H1 (cell line): ENCODE measurements at regions not wholly inside any gene's neighbourhood (a gene's known extent, or its start where the extent isn't known, plus 50 kb on each side); places are given as distances from the start of the nearest gene placed in this dataset.

Source experiments
- CTCF ChIA-PET: fragments of 300-600 bp; sonication (Branson Sonifier 250); formaldehyde crosslinking; loops from one replicate; lab custom pipeline; 2021; ENCODE audit not compliant: partially characterized antibody; lab: Charles Lee
- POLR2A ChIA-PET: fragments of 300-600 bp; sonication (Branson Sonifier 250); formaldehyde crosslinking; loops from one replicate; lab custom pipeline; 2021; ENCODE audit warnings: inconsistent platforms; ENCODE audit not compliant: partially characterized antibody; lab: Charles Lee
- DNase-seq, 2 experiments: peaks; one replicate each; pipeline versions ENCODE4 v3.0.0 to v3.0.0-alpha.2; 2010 to 2022; ENCODE audit warnings: low spot score in 2 of 2, low read depth in 1 of 2, mixed read lengths in 1 of 2
- FAIRE-seq: peaks from 2 replicates; lab custom pipeline; 2011; peaks lifted over from hg19 to GRCh38; lab: Jason Lieb, UNC
- H2AFZ ChIP-seq: 2 replicates; pipeline ENCODE4 v1.8.1; 2012; ENCODE audit warnings: low read length, inconsistent platforms
- H2AK5ac ChIP-seq: 2 replicates; pipeline ENCODE4 v1.6.1; 2013; ENCODE audit warnings: low read depth, low read length
- H2BK120ac ChIP-seq: replicated peaks from 2 replicates; pipeline ENCODE3; 2013; ENCODE audit warnings: low read depth, low read length, inconsistent platforms
- H2BK12ac ChIP-seq: 2 replicates; pipeline ENCODE4 v1.6.1; 2013; ENCODE audit warnings: low read depth, low read length
- H2BK15ac ChIP-seq: 2 replicates; pipeline ENCODE4 v1.6.1; 2013; ENCODE audit warnings: low read length
- H2BK20ac ChIP-seq: 2 replicates; pipeline ENCODE4 v1.6.1; 2013; ENCODE audit warnings: low read length
- H2BK5ac ChIP-seq: 2 replicates; pipeline ENCODE4 v1.6.1; 2013; ENCODE audit warnings: low read depth, low read length
- H3K14ac ChIP-seq: 2 replicates; pipeline ENCODE4 v1.6.1; 2013; ENCODE audit warnings: inconsistent platforms; ENCODE audit not compliant: insufficient read length
- H3K18ac ChIP-seq: 2 replicates; pipeline ENCODE4 v1.6.1; 2013; ENCODE audit warnings: low read length; ENCODE audit errors: extremely low read depth
- H3K23ac ChIP-seq: 2 replicates; pipeline ENCODE4 v1.6.1; 2013; ENCODE audit warnings: inconsistent platforms; ENCODE audit not compliant: insufficient read length
- H3K23me2 ChIP-seq: 2 replicates; pipeline ENCODE4 v1.6.1; 2013; ENCODE audit warnings: low read depth, low read length
- H3K27ac ChIP-seq: 2 replicates; pipeline ENCODE4 v1.6.1; 2011; ENCODE audit warnings: low read depth, low read length, inconsistent platforms
- H3K27me3 ChIP-seq, 4 experiments: replicated peaks in 1 of 4; 1 replicate in 1 of 4; 2 replicates in 3 of 4; pipeline versions ENCODE4 v1.6.1 to v1.8.1; 2011 to 2013; ENCODE audit warnings: low read length in 3 of 4, mild to moderate bottlenecking in 3 of 4, inconsistent platforms in 2 of 4, mixed read lengths in 2 of 4, moderate library complexity in 1 of 4; ENCODE audit not compliant: control insufficient read depth in 3 of 4, insufficient read depth in 3 of 4; ENCODE audit errors: extremely low read depth in 1 of 4
- H3K36me3 ChIP-seq, 4 experiments: 2 replicates each; pipeline versions ENCODE4 v1.6.1 to v1.8.1; 2011 to 2013; ENCODE audit warnings: mild to moderate bottlenecking in 4 of 4, low read length in 3 of 4, moderate library complexity in 2 of 4, control low read depth in 1 of 4, inconsistent platforms in 1 of 4; ENCODE audit not compliant: insufficient read depth in 4 of 4, control insufficient read depth in 2 of 4
- H3K4ac ChIP-seq: replicated peaks from 2 replicates; pipeline ENCODE3; 2013; ENCODE audit warnings: low read length, low read depth, mixed read lengths, inconsistent platforms; ENCODE audit not compliant: insufficient read length
- H3K4me1 ChIP-seq, 4 experiments: replicated peaks in 1 of 4; 1 replicate in 1 of 4; 2 replicates in 3 of 4; pipeline versions ENCODE4 v1.6.1 to v1.8.1; 2011 to 2013; ENCODE audit warnings: low read length in 3 of 4, inconsistent platforms in 2 of 4, mixed read lengths in 1 of 4; ENCODE audit not compliant: insufficient read depth in 4 of 4, control insufficient read depth in 3 of 4
- H3K4me2 ChIP-seq, 2 experiments: 2 replicates each; pipeline versions ENCODE4 v1.6.1 to v1.8.1; 2011 to 2013; ENCODE audit warnings: low read depth in 2 of 2, low read length in 2 of 2, control low read depth in 1 of 2, inconsistent platforms in 1 of 2, mild to moderate bottlenecking in 1 of 2; ENCODE audit not compliant: insufficient read depth in 1 of 2
- H3K4me3 ChIP-seq, 4 experiments: fragments of 200-600, 300-600 bp in 1 of 4; sonication (generic), shearing (Covaris generic), sonication (Bioruptor Twin) in 1 of 4; 2 replicates each; pipeline versions ENCODE4 v1.5.1 to v1.8.1; 2011 to 2016; ENCODE audit warnings: low read length in 4 of 4, low read depth in 3 of 4, control low read depth in 2 of 4, inconsistent platforms in 2 of 4, mild to moderate bottlenecking in 2 of 4, mixed read lengths in 1 of 4, moderate library complexity in 1 of 4; ENCODE audit not compliant: insufficient read depth in 2 of 4; ENCODE audit errors: extremely low read depth in 1 of 4
- H3K56ac ChIP-seq: replicated peaks from 2 replicates; pipeline ENCODE3; 2013; ENCODE audit warnings: low read depth, mild to moderate bottlenecking, mixed read lengths, low read length, inconsistent platforms; ENCODE audit not compliant: insufficient read length
- H3K79me1 ChIP-seq: 2 replicates; pipeline ENCODE4 v1.6.1; 2013; ENCODE audit warnings: low read depth, low read length, control low read depth
- H3K79me2 ChIP-seq, 2 experiments: 2 replicates each; pipeline versions ENCODE4 v1.6.1 to v1.8.1; 2012 to 2013; ENCODE audit warnings: low read length in 2 of 2, mild to moderate bottlenecking in 2 of 2, inconsistent platforms in 1 of 2; ENCODE audit not compliant: insufficient read depth in 2 of 2, control insufficient read depth in 1 of 2
- H3K9ac ChIP-seq, 4 experiments: replicated peaks in 1 of 4; 1 replicate in 1 of 4; 2 replicates in 3 of 4; pipeline versions ENCODE4 v1.6.1 to v1.8.1; 2011 to 2013; ENCODE audit warnings: low read depth in 3 of 4, low read length in 3 of 4, control low read depth in 2 of 4, mild to moderate bottlenecking in 2 of 4, moderate library complexity in 2 of 4, inconsistent platforms in 1 of 4; ENCODE audit errors: extremely low read depth in 1 of 4
- H3K9me3 ChIP-seq, 2 experiments: 2 replicates each; pipeline versions ENCODE4 v1.6.1 to v1.8.1; 2012 to 2013; ENCODE audit warnings: mild to moderate bottlenecking in 2 of 2, moderate library complexity in 2 of 2, control low read depth in 1 of 2, inconsistent platforms in 1 of 2, low read depth in 1 of 2, low read length in 1 of 2, mixed read lengths in 1 of 2; ENCODE audit not compliant: insufficient read depth in 2 of 2
- H4K20me1 ChIP-seq, 2 experiments: replicated peaks in 1 of 2; 2 replicates each; pipeline versions ENCODE3 to v1.8.1; 2011 to 2013; ENCODE audit warnings: inconsistent platforms in 2 of 2, low read length in 2 of 2, mild to moderate bottlenecking in 1 of 2; ENCODE audit not compliant: insufficient read depth in 2 of 2, control insufficient read depth in 1 of 2
- H4K5ac ChIP-seq: 2 replicates; pipeline ENCODE4 v1.6.1; 2013; ENCODE audit warnings: low read length, low read depth, mixed read lengths, inconsistent platforms; ENCODE audit not compliant: insufficient read length
- H4K8ac ChIP-seq: 2 replicates; pipeline ENCODE4 v1.8.0; 2013; ENCODE audit warnings: mild to moderate bottlenecking, moderate library complexity, low read length, inconsistent platforms; ENCODE audit not compliant: insufficient read depth; ENCODE audit errors: extremely low read depth
- H4K91ac ChIP-seq: replicated peaks from 2 replicates; pipeline ENCODE3; 2013; ENCODE audit warnings: low read length, mixed read lengths, inconsistent platforms; ENCODE audit not compliant: insufficient read length
- CTBP2 ChIP-seq: IDR thresholded peaks from 2 replicates; pipeline ENCODE4 v1.7.0; 2011; ENCODE audit warnings: borderline replicate concordance, mild to moderate bottlenecking, moderate library complexity, mixed read lengths, low read length; ENCODE audit not compliant: insufficient read depth, insufficient read length
- TBP ChIP-seq: IDR thresholded peaks from 2 replicates; pipeline ENCODE4 v1.6.1; 2011; ENCODE audit warnings: low read depth, low read length, improper control_type of control experiment
- WGBS, 2 experiments: shearing (Covaris generic) in 1 of 2; methylation state at CpG; one replicate each; pipeline versions ENCODE4 v1.1.6 to v1.1.7; 2013 to 2015; ENCODE audit warnings: low lambda C conversion rate in 2 of 2, mixed read lengths in 2 of 2, inconsistent platforms in 1 of 2, low coverage in 1 of 2, missing lambda C conversion rate in 1 of 2; ENCODE audit not compliant: insufficient replicate concordance in 2 of 2, insufficient coverage in 1 of 2, insufficient read length in 1 of 2; ENCODE audit errors: extremely low coverage in 1 of 2, missing lambda C conversion rate in 1 of 2; 5-methylcytosine and 5-hydroxymethylcytosine counted together

DNA sequence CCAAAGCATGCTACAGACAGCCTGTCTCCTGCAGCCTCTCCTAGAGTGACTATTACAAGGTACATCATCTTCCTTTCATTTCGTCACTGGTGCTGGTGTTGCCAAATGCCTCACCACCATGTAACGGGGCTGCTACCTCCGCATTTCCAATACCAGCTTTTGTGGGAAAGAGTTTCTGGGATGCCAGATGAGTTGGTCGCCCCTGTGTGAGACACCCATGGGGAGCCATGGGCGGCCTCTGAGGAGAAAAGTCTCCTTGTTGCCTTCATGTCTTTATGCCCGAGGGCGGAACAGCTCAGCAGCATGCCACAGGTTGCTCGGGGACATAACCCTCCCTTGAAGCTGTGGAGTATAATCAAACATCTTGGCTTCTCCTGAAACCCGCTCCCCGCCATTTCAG, 169.6 kb downstream of the THBS2 start:
- Histone ChIP-seq H2BK12ac (no peak overlapping the region), H4K91ac (no peak overlapping the region), H3K4me2 (no peak overlapping the region), H3K79me2 (no peaks in the 10 kb centered on the region), H4K20me1 (no peaks in the 10 kb centered on the region)
- TF ChIP-seq TBP (no peak), CTBP2 (no peak)
- TF ChIP-seq, all 59 proteins: peak for 0
- DNase-seq (no peak), FAIRE-seq (no peak)
- no peak overlapping the region for H2BK5ac ChIP-seq
- H2AK5ac ChIP-seq = no peak overlapping the region
- ChIA-PET POLR2A (no interaction called here), CTCF (interaction anchor here (1.7 kb wide), 1 partner anchor 9 kb away, joined by 5 read pairs; no protein-coding TSS in a partner anchor)
- H3K27me3 ChIP-seq = no peaks in the 10 kb centered on the region
- no peak overlapping the region for H2BK20ac ChIP-seq
- H3K9me3 ChIP-seq = peaks cover 4% of the 10 kb centered on the region in 2 experiments; a peak in 3 of 4 replicates
- no peaks in the 10 kb centered on the region for H3K23me2 ChIP-seq
- peaks cover 0 to 5% (median 0%) of the 10 kb centered on the region in 4 experiments; a peak in 2 of 7 replicates for H3K4me1 ChIP-seq
- H3K36me3 ChIP-seq = no peaks in the 10 kb centered on the region; a peak in 1 of 8 replicates
- no peak overlapping the region for H3K18ac ChIP-seq
- WGBS, 2 experiments = 91% methylated on average over 10 of the region's 10 CpGs; no CpG with 5 or more reads in 1 of the 2 experiments
- H3K4ac ChIP-seq = no peak overlapping the region
- no peak overlapping the region for H4K8ac ChIP-seq
- H2BK15ac ChIP-seq = no peak overlapping the region
- H3K79me1 ChIP-seq = no peaks in the 10 kb centered on the region
- H3K9ac ChIP-seq = no peak overlapping the region
- no peak overlapping the region for H3K56ac ChIP-seq
- H3K23ac ChIP-seq = no peak overlapping the region
- no peak overlapping the region for H2BK120ac ChIP-seq
- H4K5ac ChIP-seq = no peak overlapping the region
- no peak overlapping the region for H2AFZ ChIP-seq
- H3K14ac ChIP-seq = no peak overlapping the region
- H3K27ac ChIP-seq = no peak overlapping the region
- no peak overlapping the region for H3K4me3 ChIP-seq
